Endothelial cell of umbilical vein (primary cell): ENCODE measurements at regions not wholly inside any gene's neighbourhood (a gene's known extent, or its start where the extent isn't known, plus 50 kb on each side); places are given as distances from the start of the nearest gene placed in this dataset.

ENCODE experiments used
- BruUV-seq: library from RNA; stranded (reverse); fragments of 400-500 nt; replicated peaks from 2 replicates; lab custom pipeline; 2021; lab: Mats Ljungman, UMichigan
- CTCF ChIA-PET: fragments of 300-600, 350-600 bp; sonication (Branson Sonifier 250); formaldehyde crosslinking; loops from one replicate; lab custom pipeline; 2021; ENCODE audit warnings: antibody characterized with exemption, inconsistent platforms; lab: Charles Lee
- POLR2A ChIA-PET: fragments of 300-600, 350-600 bp; sonication (Branson Sonifier 250); formaldehyde crosslinking; loops from one replicate; lab custom pipeline; 2021; ENCODE audit warnings: antibody characterized with exemption, inconsistent platforms; lab: Charles Lee
- DNase-seq: peaks from one replicate; pipeline ENCODE4 v3.0.0-alpha.2; 2011; ENCODE audit warnings: low read depth, low spot score
- FAIRE-seq: peaks from 2 replicates; lab custom pipeline; 2011; peaks lifted over from hg19 to GRCh38; lab: Jason Lieb, UNC
- H2AFZ ChIP-seq: 2 replicates; pipeline ENCODE4 v1.6.0; 2012; ENCODE audit warnings: low read depth, low read length, control low read depth, inconsistent platforms
- H3K27ac ChIP-seq: 2 replicates; pipeline ENCODE4 v1.5.1; 2011; ENCODE audit warnings: low read depth, mild to moderate bottlenecking, control low read depth, low read length, moderate library complexity; ENCODE audit not compliant: insufficient read depth
- H3K27me3 ChIP-seq, 2 experiments: 2 replicates each; pipeline versions ENCODE4 v1.6.0 to v1.6.1; 2011; ENCODE audit warnings: low read length in 2 of 2, mixed read lengths in 1 of 2; ENCODE audit not compliant: control insufficient read depth in 2 of 2, insufficient read depth in 2 of 2
- H3K36me3 ChIP-seq, 2 experiments: 2 replicates in 1 of 2; 3 replicates in 1 of 2; pipeline ENCODE4 v1.5.1; 2011; ENCODE audit warnings: low read length in 2 of 2, mild to moderate bottlenecking in 1 of 2, moderate library complexity in 1 of 2; ENCODE audit not compliant: control insufficient read depth in 2 of 2, insufficient read depth in 2 of 2; ENCODE audit errors: extremely low read depth in 1 of 2
- H3K4me1 ChIP-seq: 3 replicates; pipeline ENCODE4 v1.5.1; 2011; ENCODE audit warnings: mild to moderate bottlenecking, low read length; ENCODE audit not compliant: control insufficient read depth, insufficient read depth; ENCODE audit errors: extremely low read depth
- H3K4me2 ChIP-seq: 2 replicates; pipeline ENCODE4 v1.6.1; 2011; ENCODE audit warnings: low read length, control low read depth, mixed read lengths; ENCODE audit not compliant: insufficient read depth
- H3K4me3 ChIP-seq, 3 experiments: fragments of 200-600 bp in 1 of 3; sonication (generic), shearing (Covaris generic) in 1 of 3; replicated peaks in 1 of 3; 2 replicates each; pipeline ENCODE4 v1.5.1; 2011 to 2016; ENCODE audit warnings: control low read depth in 3 of 3, low read length in 3 of 3, mild to moderate bottlenecking in 2 of 3, inconsistent platforms in 1 of 3, low read depth in 1 of 3, moderate library complexity in 1 of 3; ENCODE audit not compliant: insufficient read depth in 1 of 3
- H3K79me2 ChIP-seq: 2 replicates; pipeline ENCODE4 v1.6.0; 2012; ENCODE audit warnings: low read length, inconsistent platforms; ENCODE audit not compliant: control insufficient read depth, insufficient read depth
- H3K9ac ChIP-seq: replicated peaks from 2 replicates; pipeline ENCODE3; 2011; ENCODE audit warnings: low read length, control low read depth; ENCODE audit not compliant: insufficient read depth; ENCODE audit errors: extremely low read depth
- H3K9me1 ChIP-seq: replicated peaks from 3 replicates; pipeline ENCODE4 v1.6.0; 2011; ENCODE audit warnings: mild to moderate bottlenecking, low read length; ENCODE audit not compliant: control insufficient read depth, insufficient read depth; ENCODE audit errors: extremely low read depth
- H3K9me3 ChIP-seq: replicated peaks from 2 replicates; pipeline ENCODE4 v1.5.1; 2012; ENCODE audit warnings: low read length, inconsistent platforms; ENCODE audit not compliant: control insufficient read depth, insufficient read depth
- H4K20me1 ChIP-seq: replicated peaks from 2 replicates; pipeline ENCODE3; 2011; ENCODE audit warnings: mild to moderate bottlenecking, low read length; ENCODE audit not compliant: control insufficient read depth, insufficient read depth; ENCODE audit errors: extremely low read depth
- EZH2 ChIP-seq: IDR thresholded peaks from 2 replicates; pipeline ENCODE4 v1.6.1; 2012; ENCODE audit warnings: borderline replicate concordance, low read depth, mild to moderate bottlenecking, moderate library complexity, low read length, inconsistent platforms; ENCODE audit not compliant: severe bottlenecking
- FOS ChIP-seq: IDR thresholded peaks from 2 replicates; pipeline ENCODE4 v1.6.1; 2011; ENCODE audit warnings: mild to moderate bottlenecking, low read length, moderate library complexity, borderline replicate concordance; ENCODE audit not compliant: insufficient read depth
- GATA2 ChIP-seq: IDR thresholded peaks from 2 replicates; pipeline ENCODE4 v1.7.0; 2011; ENCODE audit warnings: low read depth, mild to moderate bottlenecking, moderate library complexity, mixed read lengths, low read length; ENCODE audit not compliant: insufficient read length, insufficient read depth
- JUN ChIP-seq: IDR thresholded peaks from 2 replicates; pipeline ENCODE4 v1.6.1; 2011; ENCODE audit warnings: borderline replicate concordance, low read depth; ENCODE audit not compliant: insufficient read length, insufficient read depth
- MYC ChIP-seq: IDR thresholded peaks from one replicate; pipeline ENCODE4 v1.6.1; 2011; ENCODE audit warnings: mild to moderate bottlenecking, low read depth, low read length
- POLR2A ChIP-seq: IDR thresholded peaks from 2 replicates; pipeline ENCODE4 v1.6.1; 2012; ENCODE audit warnings: low read depth, mild to moderate bottlenecking, control low read depth, low read length
- POLR2AphosphoS5 ChIP-seq: IDR thresholded peaks from 2 replicates; pipeline ENCODE4 v1.6.1; 2012; ENCODE audit warnings: low read depth, mild to moderate bottlenecking, control low read depth, low read length, moderate library complexity; ENCODE audit not compliant: insufficient read depth
- dilution Hi-C: fragments of 300-500 bp; cut with MboI; formaldehyde crosslinking; loops from one replicate; pipeline ENCODE4 v1.15.0; 2019; ENCODE audit warnings: low sequenced_read_pairs; ENCODE audit not compliant: extremely low pct_ligation_motif_present
- intact Hi-C: fragments of 100-400 bp; cut with micrococcal nuclease; formaldehyde crosslinking; loops from one replicate; pipeline ENCODE4 v1.10.0; 2022
- TF ChIP-seq, protein P1 (sequence below): IDR thresholded peaks from 2 replicates; pipeline ENCODE4 v1.6.1; 2011; ENCODE audit not compliant: insufficient read depth, insufficient read length
- TF ChIP-seq, protein P2 (sequence below), 2 donors: IDR thresholded peaks; 1 replicate in 1 of 2; 2 replicates in 1 of 2; pipeline ENCODE4 v1.5.1; 2011; ENCODE audit warnings: low read length in 2 of 2, mild to moderate bottlenecking in 2 of 2, moderate library complexity in 2 of 2, control low read depth in 1 of 2, inconsistent platforms in 1 of 2, low read depth in 1 of 2; ENCODE audit not compliant: insufficient read depth in 1 of 2; ENCODE audit errors: extremely low read depth in 1 of 2

DNA sequence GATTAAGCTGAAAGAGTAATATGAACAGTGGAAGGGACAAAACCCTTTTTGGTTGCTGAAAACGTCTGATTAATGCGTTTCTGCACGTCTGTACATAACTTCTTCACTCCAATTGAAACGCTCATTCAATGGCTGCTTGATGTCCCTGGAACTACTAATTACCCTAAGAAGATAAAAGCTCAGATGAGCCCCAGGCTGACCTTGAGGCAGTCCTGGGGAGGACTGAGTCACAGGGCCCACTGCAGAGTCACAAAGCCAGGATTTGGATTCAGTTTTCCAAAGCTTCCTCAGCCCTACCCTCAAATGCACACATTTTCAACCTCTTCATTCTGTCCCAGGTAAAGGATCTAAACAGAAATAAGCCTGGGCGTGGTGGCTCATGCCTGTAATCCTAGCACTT lies 75.0 kb upstream of the FLT1 start:
- CTCF ChIA-PET, result no interaction called here
- Histone ChIP-seq H3K9me1 (no peaks in the 10 kb centered on the region), H2AFZ (no peak overlapping the region), H3K4me2 (no peak overlapping the region), H3K79me2 (no peaks in the 10 kb centered on the region), H3K9me3 (no peaks in the 10 kb centered on the region), H3K27ac (no peak overlapping the region), H3K36me3 (no peaks in the 10 kb centered on the region), H4K20me1 (no peaks in the 10 kb centered on the region), H3K4me3 (no peak overlapping the region), H3K9ac (no peak overlapping the region), H3K27me3 (no peaks in the 10 kb centered on the region), H3K4me1 (peaks cover 5% of the 10 kb centered on the region)
- intact Hi-C loops, result no loop called here
- TF ChIP-seq MYC (no peak), POLR2A (no peak), POLR2AphosphoS5 (no peak), JUN (no peak), FOS (no peak), GATA2 (no peak), EZH2 (no peak)
- TF ChIP-seq, protein P1, sequence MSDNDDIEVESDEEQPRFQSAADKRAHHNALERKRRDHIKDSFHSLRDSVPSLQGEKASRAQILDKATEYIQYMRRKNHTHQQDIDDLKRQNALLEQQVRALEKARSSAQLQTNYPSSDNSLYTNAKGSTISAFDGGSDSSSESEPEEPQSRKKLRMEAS, result no peak
- TF ChIP-seq, protein P2, sequence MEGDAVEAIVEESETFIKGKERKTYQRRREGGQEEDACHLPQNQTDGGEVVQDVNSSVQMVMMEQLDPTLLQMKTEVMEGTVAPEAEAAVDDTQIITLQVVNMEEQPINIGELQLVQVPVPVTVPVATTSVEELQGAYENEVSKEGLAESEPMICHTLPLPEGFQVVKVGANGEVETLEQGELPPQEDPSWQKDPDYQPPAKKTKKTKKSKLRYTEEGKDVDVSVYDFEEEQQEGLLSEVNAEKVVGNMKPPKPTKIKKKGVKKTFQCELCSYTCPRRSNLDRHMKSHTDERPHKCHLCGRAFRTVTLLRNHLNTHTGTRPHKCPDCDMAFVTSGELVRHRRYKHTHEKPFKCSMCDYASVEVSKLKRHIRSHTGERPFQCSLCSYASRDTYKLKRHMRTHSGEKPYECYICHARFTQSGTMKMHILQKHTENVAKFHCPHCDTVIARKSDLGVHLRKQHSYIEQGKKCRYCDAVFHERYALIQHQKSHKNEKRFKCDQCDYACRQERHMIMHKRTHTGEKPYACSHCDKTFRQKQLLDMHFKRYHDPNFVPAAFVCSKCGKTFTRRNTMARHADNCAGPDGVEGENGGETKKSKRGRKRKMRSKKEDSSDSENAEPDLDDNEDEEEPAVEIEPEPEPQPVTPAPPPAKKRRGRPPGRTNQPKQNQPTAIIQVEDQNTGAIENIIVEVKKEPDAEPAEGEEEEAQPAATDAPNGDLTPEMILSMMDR (IDR thresholded peaks at IDR 0.05; ENCODE audit: extremely low read depth in 1 of 2, insufficient read depth in 1 of 2, low read depth in 1 of 2, low read length in 2 of 2), result no peak
- no TSS peak for BruUV-seq
- POLR2A ChIA-PET, result no interaction called here
- no peak for DNase-seq
- dilution Hi-C loops, result no loop called here
- no peak for FAIRE-seq
